LNCAP (cell line): ENCODE measurements at regions not wholly inside any gene's neighbourhood (a gene's known extent, or its start where the extent isn't known, plus 50 kb on each side); places are given as distances from the start of the nearest gene placed in this dataset.

Experiments
- TF ChIP-seq, protein P1 (sequence below): fragments of 450-650 bp; IDR thresholded peaks from 2 replicates; pipeline ENCODE4 v1.5.1; 2017; ENCODE audit warnings: mild to moderate bottlenecking

GRCh38 chr10:9427209-9427608 is 1372.7 kb downstream of the GATA3 start:
- TF ChIP-seq, protein P1, sequence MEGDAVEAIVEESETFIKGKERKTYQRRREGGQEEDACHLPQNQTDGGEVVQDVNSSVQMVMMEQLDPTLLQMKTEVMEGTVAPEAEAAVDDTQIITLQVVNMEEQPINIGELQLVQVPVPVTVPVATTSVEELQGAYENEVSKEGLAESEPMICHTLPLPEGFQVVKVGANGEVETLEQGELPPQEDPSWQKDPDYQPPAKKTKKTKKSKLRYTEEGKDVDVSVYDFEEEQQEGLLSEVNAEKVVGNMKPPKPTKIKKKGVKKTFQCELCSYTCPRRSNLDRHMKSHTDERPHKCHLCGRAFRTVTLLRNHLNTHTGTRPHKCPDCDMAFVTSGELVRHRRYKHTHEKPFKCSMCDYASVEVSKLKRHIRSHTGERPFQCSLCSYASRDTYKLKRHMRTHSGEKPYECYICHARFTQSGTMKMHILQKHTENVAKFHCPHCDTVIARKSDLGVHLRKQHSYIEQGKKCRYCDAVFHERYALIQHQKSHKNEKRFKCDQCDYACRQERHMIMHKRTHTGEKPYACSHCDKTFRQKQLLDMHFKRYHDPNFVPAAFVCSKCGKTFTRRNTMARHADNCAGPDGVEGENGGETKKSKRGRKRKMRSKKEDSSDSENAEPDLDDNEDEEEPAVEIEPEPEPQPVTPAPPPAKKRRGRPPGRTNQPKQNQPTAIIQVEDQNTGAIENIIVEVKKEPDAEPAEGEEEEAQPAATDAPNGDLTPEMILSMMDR: no peak; the same call in 1 of the 2 replicates

DNA sequence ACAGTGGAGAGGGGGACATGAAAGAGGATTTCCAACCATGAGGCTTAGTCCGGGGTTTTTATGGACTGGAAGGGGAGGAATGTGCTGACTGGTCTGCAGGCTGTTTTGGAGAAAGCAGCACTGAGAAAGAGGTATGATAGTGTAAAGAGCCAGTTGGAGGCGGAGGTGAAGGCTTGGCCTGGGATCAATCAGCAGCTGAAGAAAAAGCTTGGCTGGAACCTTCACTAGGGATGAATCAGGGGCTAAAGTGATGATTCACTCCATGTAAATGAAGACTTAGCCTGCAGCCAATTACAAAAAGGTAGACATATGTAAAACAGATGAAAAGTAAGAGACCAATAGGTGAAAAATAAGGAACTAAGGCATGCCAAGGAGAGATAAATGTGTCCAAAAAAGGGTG is 1382.6 kb downstream of the GATA3 start:
- TF ChIP-seq, protein P1: no peak

GRCh38 chr10:9443758-9444157 is 1389.3 kb downstream of the GATA3 start:
- TF ChIP-seq, protein P1: no peak

DNA sequence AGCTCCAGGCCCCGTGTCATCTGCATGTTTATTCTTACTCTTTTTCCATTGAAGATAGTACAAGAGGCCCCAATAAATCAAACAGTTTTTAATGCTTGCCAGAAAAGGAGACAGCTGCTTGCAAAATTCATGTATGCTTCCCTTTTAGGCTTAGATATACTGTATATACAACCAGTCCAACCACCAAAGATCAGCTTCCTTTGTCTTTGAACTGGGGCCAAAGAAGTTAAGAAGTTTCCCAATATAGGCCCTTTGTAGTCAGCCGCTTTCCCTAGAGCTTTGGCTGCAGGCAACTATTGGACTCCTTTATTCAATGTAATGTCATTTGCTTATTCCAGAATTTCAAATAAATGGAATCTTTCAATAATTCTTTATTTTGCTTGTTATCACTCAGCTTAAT is 1395.0 kb downstream of the GATA3 start:
- TF ChIP-seq, protein P1: no peak

DNA sequence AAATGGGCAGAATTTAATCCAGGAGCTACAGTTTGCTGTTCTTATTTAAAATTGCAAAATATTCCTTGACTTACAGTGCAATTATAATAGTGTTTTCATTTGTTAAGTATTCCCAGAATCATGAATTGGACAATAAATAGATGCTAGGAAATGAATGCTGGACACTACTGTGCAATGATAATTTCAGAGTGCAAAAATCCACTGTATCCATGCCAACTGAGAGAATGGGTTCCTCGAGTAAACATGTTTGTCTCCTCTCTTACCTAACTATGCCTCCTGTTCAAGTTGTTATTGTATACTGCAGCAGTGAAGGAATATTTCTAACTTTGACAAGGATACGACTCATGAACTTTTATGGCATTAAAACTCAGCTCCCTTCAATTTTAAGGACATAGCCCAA is 1396.3 kb downstream of the GATA3 start:
- TF ChIP-seq, protein P1: no peak

GRCh38 chr10:9451211-9451773 is 1396.8 kb downstream of the GATA3 start:
- TF ChIP-seq, protein P1: no peak

DNA sequence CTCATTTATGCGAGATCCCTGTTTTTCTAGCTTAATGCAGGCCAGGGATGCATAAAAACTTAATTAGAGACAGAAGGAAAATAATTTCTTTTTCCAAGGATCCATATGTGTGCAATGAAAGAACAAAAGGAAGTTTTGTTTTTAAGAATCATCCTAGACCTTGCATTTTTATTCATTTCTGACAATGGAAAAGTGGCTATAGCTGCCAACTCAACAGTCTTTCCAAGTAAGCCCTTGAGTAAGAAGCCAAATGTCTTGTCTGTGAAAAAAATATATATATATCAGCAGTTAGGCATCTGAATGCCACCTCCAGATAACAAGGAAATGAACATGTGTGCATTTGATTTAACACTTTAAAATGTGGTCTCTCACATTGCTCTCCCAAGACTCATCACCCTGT is 1397.6 kb downstream of the GATA3 start:
- TF ChIP-seq, protein P1: no peak

- TF ChIP-seq, protein P1: no peak
Observed at GRCh38 chr10:9469663-9470205, 1415.2 kb downstream of the GATA3 start.
